ENCODE measurements at regions not wholly inside any gene's neighbourhood (a gene's known extent, or its start where the extent isn't known, plus 50 kb on each side); places are given as distances from the start of the nearest gene placed in this dataset.

GRCh38 chr12:25677232-25677937, 124.3 kb upstream of the LMNTD1 start:
- no peak for TF ChIP-seq POLR2AphosphoS5 (IDR thresholded peaks at IDR 0.05)
- H3K27me3 ChIP-seq (ENCODE audit: insufficient read depth, low read depth, low read length), result no peaks in the 10 kb centered on the region
- H3K4me3 ChIP-seq (ENCODE audit: low read length), result no peak overlapping the region
- no peaks in the 10 kb centered on the region for H3F3A ChIP-seq (ENCODE audit: insufficient read depth, low read length, poor library complexity, severe bottlenecking)
- no peaks in the 10 kb centered on the region for H3K9me3 ChIP-seq (ENCODE audit: low read length)
- H3K9ac ChIP-seq (ENCODE audit: low read length), result no peak overlapping the region
- no peaks in the 10 kb centered on the region for H3K36me3 ChIP-seq (ENCODE audit: insufficient read depth, low read length)
- no peaks in the 10 kb centered on the region for H3K79me2 ChIP-seq (replicated peaks; ENCODE audit: insufficient read depth, low read length)
- H3K27ac ChIP-seq (ENCODE audit: low read length), result no peak overlapping the region
- no peak overlapping the region for H2AFZ ChIP-seq (ENCODE audit: low read depth, low read length)
- no peaks in the 10 kb centered on the region for H3K9me2 ChIP-seq (ENCODE audit: insufficient read depth, low read length)
- no peak overlapping the region for H3K4me2 ChIP-seq (ENCODE audit: low read length)
- H4K20me1 ChIP-seq (ENCODE audit: insufficient read depth), result no peaks in the 10 kb centered on the region

GRCh38 chr12:25681580-25681979, 128.5 kb upstream of the LMNTD1 start:
- H3K79me2 ChIP-seq (replicated peaks; ENCODE audit: insufficient read depth, low read length), result no peaks in the 10 kb centered on the region
- no peaks in the 10 kb centered on the region for H3K9me3 ChIP-seq (ENCODE audit: low read length)
- H3K27ac ChIP-seq (ENCODE audit: low read length), result no peak overlapping the region
- H3K27me3 ChIP-seq (ENCODE audit: insufficient read depth, low read depth, low read length), result no peaks in the 10 kb centered on the region
- no peak overlapping the region for H3K4me3 ChIP-seq (ENCODE audit: low read length)
- TF ChIP-seq RAD21 (conservative IDR thresholded peaks at IDR 0.05) (no peak), EP300 (conservative IDR thresholded peaks at IDR 0.05; ENCODE audit: poor library complexity, severe bottlenecking) (no peak), POLR2AphosphoS5 (IDR thresholded peaks at IDR 0.05) (no peak), SMC3 (conservative IDR thresholded peaks at IDR 0.05; ENCODE audit: poor library complexity) (no peak), TAF1 (IDR thresholded peaks at IDR 0.05; ENCODE audit: low read depth) (no peak), MXI1 (conservative IDR thresholded peaks at IDR 0.05; ENCODE audit: poor library complexity, severe bottlenecking) (no peak), CTCF (IDR thresholded peaks at IDR 0.05; ENCODE audit: poor library complexity, severe bottlenecking) (no peak), EZH2 (IDR thresholded peaks at IDR 0.05; ENCODE audit: borderline replicate concordance, insufficient read depth, low read length, poor library complexity, severe bottlenecking) (no peak)
- TF ChIP-seq, protein P1, sequence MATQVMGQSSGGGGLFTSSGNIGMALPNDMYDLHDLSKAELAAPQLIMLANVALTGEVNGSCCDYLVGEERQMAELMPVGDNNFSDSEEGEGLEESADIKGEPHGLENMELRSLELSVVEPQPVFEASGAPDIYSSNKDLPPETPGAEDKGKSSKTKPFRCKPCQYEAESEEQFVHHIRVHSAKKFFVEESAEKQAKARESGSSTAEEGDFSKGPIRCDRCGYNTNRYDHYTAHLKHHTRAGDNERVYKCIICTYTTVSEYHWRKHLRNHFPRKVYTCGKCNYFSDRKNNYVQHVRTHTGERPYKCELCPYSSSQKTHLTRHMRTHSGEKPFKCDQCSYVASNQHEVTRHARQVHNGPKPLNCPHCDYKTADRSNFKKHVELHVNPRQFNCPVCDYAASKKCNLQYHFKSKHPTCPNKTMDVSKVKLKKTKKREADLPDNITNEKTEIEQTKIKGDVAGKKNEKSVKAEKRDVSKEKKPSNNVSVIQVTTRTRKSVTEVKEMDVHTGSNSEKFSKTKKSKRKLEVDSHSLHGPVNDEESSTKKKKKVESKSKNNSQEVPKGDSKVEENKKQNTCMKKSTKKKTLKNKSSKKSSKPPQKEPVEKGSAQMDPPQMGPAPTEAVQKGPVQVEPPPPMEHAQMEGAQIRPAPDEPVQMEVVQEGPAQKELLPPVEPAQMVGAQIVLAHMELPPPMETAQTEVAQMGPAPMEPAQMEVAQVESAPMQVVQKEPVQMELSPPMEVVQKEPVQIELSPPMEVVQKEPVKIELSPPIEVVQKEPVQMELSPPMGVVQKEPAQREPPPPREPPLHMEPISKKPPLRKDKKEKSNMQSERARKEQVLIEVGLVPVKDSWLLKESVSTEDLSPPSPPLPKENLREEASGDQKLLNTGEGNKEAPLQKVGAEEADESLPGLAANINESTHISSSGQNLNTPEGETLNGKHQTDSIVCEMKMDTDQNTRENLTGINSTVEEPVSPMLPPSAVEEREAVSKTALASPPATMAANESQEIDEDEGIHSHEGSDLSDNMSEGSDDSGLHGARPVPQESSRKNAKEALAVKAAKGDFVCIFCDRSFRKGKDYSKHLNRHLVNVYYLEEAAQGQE (IDR thresholded peaks at IDR 0.05; ENCODE audit: borderline replicate concordance), result no peak
- no peaks in the 10 kb centered on the region for H4K20me1 ChIP-seq (ENCODE audit: insufficient read depth)
- no peaks in the 10 kb centered on the region for H3K9me2 ChIP-seq (ENCODE audit: insufficient read depth, low read length)
- H3K4me2 ChIP-seq (ENCODE audit: low read length), result no peak overlapping the region
- no peaks in the 10 kb centered on the region for H3K36me3 ChIP-seq (ENCODE audit: insufficient read depth, low read length)
- no peak overlapping the region for H3K9ac ChIP-seq (ENCODE audit: low read length)
- no peak overlapping the region for H2AFZ ChIP-seq (ENCODE audit: low read depth, low read length)
- no peaks in the 10 kb centered on the region for H3F3A ChIP-seq (ENCODE audit: insufficient read depth, low read length, poor library complexity, severe bottlenecking)

Data from neural cell (in vitro differentiated cells).